ENCODE measurements at regions not wholly inside any gene's neighbourhood (a gene's known extent, or its start where the extent isn't known, plus 50 kb on each side); places are given as distances from the start of the nearest gene placed in this dataset.
"Not testable (repeated sequence)": the region's sequence is repeated elsewhere in the genome, so short reads cannot be mapped to it uniquely, and the experiment has no call there.

GRCh38 chr2:83282841-83283240 lies 1176.2 kb downstream of the SUCLG1 start:
- no peak for TF ChIP-seq CTCF (IDR thresholded peaks at IDR 0.05; ENCODE audit: extremely low read depth, missing control alignments)
- no peak for DNase-seq (ENCODE audit: low spot score)

DNA sequence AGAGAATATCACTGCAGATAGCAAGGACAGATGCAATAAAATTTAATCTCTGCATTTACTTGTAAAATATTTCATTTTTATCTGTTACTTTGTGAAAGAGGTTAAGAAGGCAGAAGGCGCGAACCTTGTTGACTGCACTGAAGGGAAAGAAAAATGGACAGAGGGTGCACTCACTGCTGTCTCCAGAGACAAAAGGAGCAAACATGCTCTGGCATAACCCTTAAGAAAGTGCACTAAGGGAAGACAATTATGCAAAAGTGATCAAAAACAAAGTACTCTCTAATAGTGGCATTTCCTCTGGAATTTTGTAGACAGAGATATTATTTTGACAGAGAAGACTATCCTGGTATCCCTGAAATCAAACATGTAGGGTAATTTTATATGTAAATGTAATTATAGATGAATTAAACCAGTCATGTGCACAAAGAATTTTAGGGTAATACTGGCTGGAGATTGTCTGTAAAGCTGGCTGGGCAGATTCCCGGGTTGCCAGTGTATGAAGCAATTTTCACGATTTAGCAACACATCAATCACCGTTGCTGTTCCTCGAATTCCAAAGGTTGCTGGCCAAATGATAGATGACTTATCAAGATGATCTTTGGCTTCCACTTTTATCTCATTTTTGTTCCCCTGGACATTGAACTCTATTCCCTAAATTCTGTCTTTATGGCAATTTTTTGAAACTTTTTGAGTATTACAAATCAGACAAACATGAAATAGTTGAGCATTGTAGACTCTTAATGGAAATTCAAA lies 1176.9 kb downstream of the SUCLG1 start:
- no peak for DNase-seq (ENCODE audit: low spot score)
- no peak for TF ChIP-seq CTCF (IDR thresholded peaks at IDR 0.05; ENCODE audit: extremely low read depth, missing control alignments)

DNA sequence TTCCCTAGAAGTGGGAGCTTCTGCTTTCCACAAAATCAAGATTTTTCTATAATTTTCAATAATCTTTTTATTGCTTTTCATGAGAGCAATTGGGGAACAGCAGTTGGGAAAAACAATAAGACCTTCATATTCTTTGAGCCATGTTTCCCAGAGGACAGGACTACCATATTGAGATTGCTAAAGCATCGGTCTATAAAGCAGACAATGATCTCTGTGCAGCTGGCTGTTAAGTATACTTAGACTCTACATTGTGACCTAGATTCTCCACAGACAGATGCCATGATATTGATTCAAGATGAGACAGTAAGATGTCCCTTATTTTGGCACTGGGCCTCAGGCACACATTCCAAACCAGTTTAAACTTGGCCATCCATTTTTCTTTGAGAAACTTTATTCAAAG lies 1178.7 kb downstream of the SUCLG1 start:
- TF ChIP-seq CTCF (IDR thresholded peaks at IDR 0.05; ENCODE audit: extremely low read depth, missing control alignments): no peak
- no peak for DNase-seq (ENCODE audit: low spot score)

GRCh38 chr2:83273322-83273721 lies 1185.8 kb downstream of the SUCLG1 start:
- TF ChIP-seq CTCF (IDR thresholded peaks at IDR 0.05; ENCODE audit: extremely low read depth, missing control alignments): no peak

DNA sequence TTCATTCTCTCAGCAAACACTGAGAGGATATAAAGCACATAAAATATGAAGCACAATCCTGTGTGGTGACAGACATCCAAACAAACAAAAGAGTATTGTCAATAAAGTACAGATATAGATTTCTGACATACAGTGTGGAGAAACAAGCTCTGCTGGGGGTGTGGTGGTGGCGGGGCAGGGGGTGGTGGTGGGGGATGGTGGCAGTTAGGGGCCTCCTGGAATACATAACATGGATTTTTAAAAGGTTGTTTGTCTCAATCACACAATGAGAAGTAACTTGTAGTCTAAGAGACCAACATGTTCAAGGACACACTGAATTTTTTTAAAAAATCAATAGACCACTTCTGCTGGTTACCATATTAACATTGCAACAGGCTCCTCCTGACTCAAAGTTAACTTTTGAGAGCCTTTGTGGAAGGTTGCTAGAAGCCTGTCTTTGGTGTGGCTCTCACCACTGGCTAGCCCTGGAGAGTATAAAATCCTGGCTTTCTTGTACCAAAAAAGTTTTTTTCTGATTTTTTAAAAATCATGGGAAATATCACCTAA lies 1197.4 kb downstream of the SUCLG1 start:
- TF ChIP-seq CTCF (IDR thresholded peaks at IDR 0.05; ENCODE audit: extremely low read depth, missing control alignments): no peak
- no peak for DNase-seq (ENCODE audit: low spot score)

More at GRCh38 chr2:83273322-83273721, 1185.8 kb downstream of the SUCLG1 start:
- DNase-seq (ENCODE audit: low spot score): no peak

DNA sequence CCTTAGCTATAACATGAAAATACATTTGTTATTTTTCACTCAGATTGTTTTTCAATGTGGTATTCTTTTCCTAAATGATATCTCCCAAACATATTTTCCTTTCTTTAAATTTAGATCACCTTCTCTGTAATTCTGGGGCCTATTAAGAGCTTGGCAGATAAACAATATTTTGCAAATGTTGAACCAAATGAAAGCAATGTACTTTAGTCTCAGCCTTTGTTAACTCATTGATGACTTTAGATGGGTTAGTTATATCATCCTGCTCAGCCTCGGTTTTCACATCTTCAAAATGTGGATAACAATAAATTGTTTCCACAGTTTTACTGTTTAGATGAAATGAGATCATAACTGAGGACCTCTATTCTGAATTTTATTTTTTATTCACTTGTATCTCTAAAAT lies 1205.2 kb downstream of the SUCLG1 start:
- DNase-seq (ENCODE audit: low spot score): no peak
- TF ChIP-seq CTCF (IDR thresholded peaks at IDR 0.05; ENCODE audit: extremely low read depth, missing control alignments): no peak

DNA sequence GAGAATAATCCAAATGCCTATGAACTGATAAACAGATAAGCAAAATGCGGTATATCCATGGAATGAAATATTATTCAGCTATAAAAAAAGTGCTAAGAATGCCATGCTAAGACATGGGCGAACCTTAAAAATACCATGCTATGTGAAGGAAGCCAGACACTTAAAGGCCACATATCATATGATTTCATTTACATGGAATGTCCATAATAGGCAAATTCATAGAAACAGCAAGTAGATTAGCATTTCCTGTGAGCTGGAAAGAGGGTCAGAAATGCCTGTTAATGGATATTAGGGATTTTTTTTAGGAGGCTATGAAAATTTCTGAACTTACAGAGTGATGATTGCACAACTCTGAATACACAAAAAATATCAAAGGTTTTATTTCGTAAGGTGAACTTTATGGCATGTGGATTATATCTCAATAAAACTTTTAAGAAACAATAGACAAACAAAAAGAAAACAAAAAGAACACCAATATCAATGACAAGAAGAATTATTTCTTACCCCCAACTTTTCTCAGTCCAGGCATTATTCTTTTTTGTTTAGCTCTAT lies 1207.7 kb downstream of the SUCLG1 start:
- no peak for TF ChIP-seq CTCF (IDR thresholded peaks at IDR 0.05; ENCODE audit: extremely low read depth, missing control alignments)
- no peak for DNase-seq (ENCODE audit: low spot score)

DNA sequence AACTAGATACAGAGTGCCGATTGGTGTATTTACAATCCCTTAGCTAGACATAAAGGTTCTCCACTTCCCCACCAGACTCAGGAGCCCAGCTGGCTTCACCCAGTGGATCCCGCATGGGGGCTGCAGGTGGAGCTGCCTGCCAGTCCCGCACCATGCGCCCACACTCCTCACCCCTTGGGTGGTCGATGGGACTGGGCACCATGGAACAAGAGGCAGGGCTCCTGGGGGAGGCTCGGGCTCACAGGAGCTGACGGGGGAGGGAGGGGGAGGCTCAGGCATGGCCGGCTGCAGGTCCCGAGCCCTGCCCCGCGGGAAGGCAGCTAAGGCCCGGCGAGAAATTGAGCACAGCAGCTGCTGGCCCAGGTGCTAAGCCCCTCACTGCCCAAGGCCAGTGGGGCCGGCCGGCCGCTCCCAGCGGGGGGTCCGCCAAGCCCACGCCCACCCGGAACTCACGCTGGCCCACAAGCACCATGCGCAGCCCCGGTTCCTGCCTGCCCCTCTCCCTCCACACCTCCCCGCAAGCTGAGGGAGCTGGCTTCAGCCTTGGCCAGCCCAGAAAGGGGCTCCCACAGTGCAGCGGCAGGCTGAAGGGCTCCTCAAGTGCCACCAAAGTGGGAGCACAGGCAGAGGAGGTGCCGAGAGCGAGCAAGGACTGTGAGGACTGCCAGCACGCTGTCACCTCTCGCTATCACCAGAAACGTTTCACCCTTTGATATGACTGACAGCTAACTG lies 1213.1 kb downstream of the SUCLG1 start:
- DNase-seq (ENCODE audit: low spot score): not testable (repeated sequence)

All from GM20000 (cell line).